SK-N-SH treated with all-trans-retinoic acid at 6 μM for 48 hours (cell line): ENCODE measurements at regions not wholly inside any gene's neighbourhood (a gene's known extent, or its start where the extent isn't known, plus 50 kb on each side); places are given as distances from the start of the nearest gene placed in this dataset.

Source experiments
- ATAC-seq: fragments of 200-7000 bp; cut with Tn5 transposase; 3 replicates; pipeline ENCODE4 v1.9.1; 2020; ENCODE audit warnings: mild to moderate bottlenecking, moderate library complexity
- ARNTL ChIP-seq: fragments of 450-650 bp; formaldehyde crosslinking; IDR thresholded peaks from 2 replicates; pipeline ENCODE4 v1.5.0; 2020; ENCODE audit warnings: low read depth, mild to moderate bottlenecking, moderate library complexity, borderline replicate concordance
- ESRRG ChIP-seq: fragments of 250-450 bp; sonication (Bioruptor Pico); IDR thresholded peaks from 2 replicates; pipeline ENCODE4 v1.6.1; 2021; ENCODE audit warnings: mild to moderate bottlenecking
- GLIS3 ChIP-seq: fragments of 250-450 bp; sonication (Bioruptor Pico); IDR thresholded peaks from 2 replicates; pipeline ENCODE4 v1.5.0; 2020; ENCODE audit warnings: mild to moderate bottlenecking, moderate library complexity
- ISL1 ChIP-seq: fragments of 250-450 bp; sonication (Bioruptor Pico); IDR thresholded peaks from 2 replicates; pipeline ENCODE4 v2.1.2; 2022; ENCODE audit warnings: mild to moderate bottlenecking, moderate library complexity
- PPARA ChIP-seq: fragments of 250-450 bp; sonication (Bioruptor Pico); IDR thresholded peaks from 2 replicates; pipeline ENCODE4 v1.5.0; 2020; ENCODE audit warnings: mild to moderate bottlenecking, borderline replicate concordance
- RARB ChIP-seq: fragments of 250-450 bp; sonication (Bioruptor Pico); IDR thresholded peaks from 2 replicates; pipeline ENCODE4 v1.8.0; 2021; ENCODE audit warnings: mild to moderate bottlenecking, moderate library complexity
- SNAI2 ChIP-seq: fragments of 250-450 bp; sonication (Bioruptor Pico); IDR thresholded peaks from 2 replicates; pipeline ENCODE4 v1.5.0; 2020; ENCODE audit warnings: mild to moderate bottlenecking, moderate library complexity
- TCF4 ChIP-seq: fragments of 250-450 bp; sonication (Bioruptor Pico); IDR thresholded peaks from 2 replicates; pipeline ENCODE4 v1.8.0; 2021; ENCODE audit warnings: mild to moderate bottlenecking, moderate library complexity, borderline replicate concordance
- TOX ChIP-seq: fragments of 250-450 bp; sonication (Bioruptor Pico); IDR thresholded peaks from 2 replicates; pipeline ENCODE4 v1.8.0; 2021; ENCODE audit warnings: mild to moderate bottlenecking, moderate library complexity, borderline replicate concordance
- ZC3H10 ChIP-seq: fragments of 250-450 bp; sonication (Bioruptor Pico); IDR thresholded peaks from 2 replicates; pipeline ENCODE4 v1.5.1; 2021; ENCODE audit warnings: mild to moderate bottlenecking, moderate library complexity
- ZFP3 ChIP-seq: fragments of 250-450 bp; sonication (Bioruptor Pico); IDR thresholded peaks from 2 replicates; pipeline ENCODE4 v1.5.0; 2020; ENCODE audit warnings: mild to moderate bottlenecking, moderate library complexity
- ZFP30 ChIP-seq: fragments of 450-650 bp; formaldehyde crosslinking; IDR thresholded peaks from 2 replicates; pipeline ENCODE4 v1.5.0; 2022; ENCODE audit warnings: mild to moderate bottlenecking, moderate library complexity
- ZNF565 ChIP-seq: fragments of 450-650 bp; formaldehyde crosslinking; conservative IDR thresholded peaks from 2 replicates; pipeline ENCODE4 v1.5.0; 2020; ENCODE audit warnings: low read depth, mild to moderate bottlenecking, moderate library complexity
- ZNF70 ChIP-seq: fragments of 450-650 bp; formaldehyde crosslinking; IDR thresholded peaks from 2 replicates; pipeline ENCODE4 v1.5.0; 2020; ENCODE audit warnings: mild to moderate bottlenecking, moderate library complexity
- ZNF8 ChIP-seq: fragments of 450-650 bp; formaldehyde crosslinking; IDR thresholded peaks from 2 replicates; pipeline ENCODE4 v1.5.0; 2020; ENCODE audit warnings: mild to moderate bottlenecking, moderate library complexity
- TF ChIP-seq, protein P1 (sequence below): fragments of 250-450 bp; sonication (Bioruptor Pico); IDR thresholded peaks from 2 replicates; pipeline ENCODE4 v1.8.0; 2020; ENCODE audit warnings: mild to moderate bottlenecking, moderate library complexity, borderline replicate concordance
- TF ChIP-seq, protein P2 (sequence below): fragments of 250-450 bp; sonication (Bioruptor Pico); IDR thresholded peaks from 2 replicates; pipeline ENCODE4 v1.5.0; 2020; ENCODE audit warnings: mild to moderate bottlenecking, moderate library complexity
- TF ChIP-seq, protein P3 (sequence below): fragments of 250-450 bp; sonication (Bioruptor Pico); IDR thresholded peaks from 2 replicates; pipeline ENCODE4 v1.5.1; 2021; ENCODE audit warnings: mild to moderate bottlenecking, moderate library complexity
- TF ChIP-seq, protein P4 (sequence below): fragments of 250-450 bp; sonication (Bioruptor Pico); IDR thresholded peaks from 2 replicates; pipeline ENCODE4 v1.8.0; 2021; ENCODE audit warnings: low read depth, mild to moderate bottlenecking, moderate library complexity, borderline replicate concordance

DNA sequence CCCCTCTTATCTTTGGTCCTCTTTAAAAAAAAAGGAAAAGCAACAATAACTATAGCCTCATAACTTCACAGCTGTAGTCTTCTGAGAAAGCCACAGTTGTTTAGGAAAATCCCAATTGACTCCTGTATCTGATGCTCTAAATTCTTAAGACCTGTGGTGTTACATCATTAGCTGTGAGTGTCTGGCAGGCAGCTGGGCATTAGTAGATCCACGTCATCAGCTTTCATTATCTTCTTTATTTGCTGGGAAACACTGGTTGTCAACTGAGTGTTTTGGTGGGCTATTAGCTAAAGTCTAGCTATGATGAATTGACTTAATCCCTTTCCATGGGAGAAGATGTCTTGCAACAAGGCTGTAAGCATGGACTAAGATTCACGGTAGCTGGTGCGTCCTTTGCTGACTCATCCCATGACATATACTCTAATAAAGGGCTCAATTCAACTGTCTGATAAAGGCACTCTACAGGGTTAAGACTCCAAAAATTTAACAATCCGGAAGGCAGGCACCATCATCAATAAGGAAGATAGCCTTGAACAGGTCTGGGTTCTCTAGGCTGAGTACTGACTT is 517.2 kb downstream of the PLCL1 start:
- ATAC-seq: peak; percentile 19; the same call in 2 of the 3 replicates
- TF ChIP-seq RARB (CRISPR knock-in tag) (no peak), TCF4 (no peak), ZC3H10 (no peak), PPARA (CRISPR knock-in tag) (no peak), ZNF565 (CRISPR knock-in tag) (no peak), ZFP3 (no peak), ISL1 (no peak), ZFP30 (CRISPR knock-in tag) (no peak), TOX (no peak), GLIS3 (no peak), ESRRG (CRISPR knock-in tag) (no peak), ZNF8 (CRISPR knock-in tag) (no peak), SNAI2 (no peak), ZNF70 (CRISPR knock-in tag) (no peak), ARNTL (CRISPR knock-in tag) (no peak)
- TF ChIP-seq, protein P1, sequence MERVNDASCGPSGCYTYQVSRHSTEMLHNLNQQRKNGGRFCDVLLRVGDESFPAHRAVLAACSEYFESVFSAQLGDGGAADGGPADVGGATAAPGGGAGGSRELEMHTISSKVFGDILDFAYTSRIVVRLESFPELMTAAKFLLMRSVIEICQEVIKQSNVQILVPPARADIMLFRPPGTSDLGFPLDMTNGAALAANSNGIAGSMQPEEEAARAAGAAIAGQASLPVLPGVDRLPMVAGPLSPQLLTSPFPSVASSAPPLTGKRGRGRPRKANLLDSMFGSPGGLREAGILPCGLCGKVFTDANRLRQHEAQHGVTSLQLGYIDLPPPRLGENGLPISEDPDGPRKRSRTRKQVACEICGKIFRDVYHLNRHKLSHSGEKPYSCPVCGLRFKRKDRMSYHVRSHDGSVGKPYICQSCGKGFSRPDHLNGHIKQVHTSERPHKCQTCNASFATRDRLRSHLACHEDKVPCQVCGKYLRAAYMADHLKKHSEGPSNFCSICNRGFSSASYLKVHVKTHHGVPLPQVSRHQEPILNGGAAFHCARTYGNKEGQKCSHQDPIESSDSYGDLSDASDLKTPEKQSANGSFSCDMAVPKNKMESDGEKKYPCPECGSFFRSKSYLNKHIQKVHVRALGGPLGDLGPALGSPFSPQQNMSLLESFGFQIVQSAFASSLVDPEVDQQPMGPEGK: no peak
- TF ChIP-seq, protein P2, sequence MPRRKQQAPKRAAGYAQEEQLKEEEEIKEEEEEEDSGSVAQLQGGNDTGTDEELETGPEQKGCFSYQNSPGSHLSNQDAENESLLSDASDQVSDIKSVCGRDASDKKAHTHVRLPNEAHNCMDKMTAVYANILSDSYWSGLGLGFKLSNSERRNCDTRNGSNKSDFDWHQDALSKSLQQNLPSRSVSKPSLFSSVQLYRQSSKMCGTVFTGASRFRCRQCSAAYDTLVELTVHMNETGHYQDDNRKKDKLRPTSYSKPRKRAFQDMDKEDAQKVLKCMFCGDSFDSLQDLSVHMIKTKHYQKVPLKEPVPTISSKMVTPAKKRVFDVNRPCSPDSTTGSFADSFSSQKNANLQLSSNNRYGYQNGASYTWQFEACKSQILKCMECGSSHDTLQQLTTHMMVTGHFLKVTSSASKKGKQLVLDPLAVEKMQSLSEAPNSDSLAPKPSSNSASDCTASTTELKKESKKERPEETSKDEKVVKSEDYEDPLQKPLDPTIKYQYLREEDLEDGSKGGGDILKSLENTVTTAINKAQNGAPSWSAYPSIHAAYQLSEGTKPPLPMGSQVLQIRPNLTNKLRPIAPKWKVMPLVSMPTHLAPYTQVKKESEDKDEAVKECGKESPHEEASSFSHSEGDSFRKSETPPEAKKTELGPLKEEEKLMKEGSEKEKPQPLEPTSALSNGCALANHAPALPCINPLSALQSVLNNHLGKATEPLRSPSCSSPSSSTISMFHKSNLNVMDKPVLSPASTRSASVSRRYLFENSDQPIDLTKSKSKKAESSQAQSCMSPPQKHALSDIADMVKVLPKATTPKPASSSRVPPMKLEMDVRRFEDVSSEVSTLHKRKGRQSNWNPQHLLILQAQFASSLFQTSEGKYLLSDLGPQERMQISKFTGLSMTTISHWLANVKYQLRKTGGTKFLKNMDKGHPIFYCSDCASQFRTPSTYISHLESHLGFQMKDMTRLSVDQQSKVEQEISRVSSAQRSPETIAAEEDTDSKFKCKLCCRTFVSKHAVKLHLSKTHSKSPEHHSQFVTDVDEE (CRISPR knock-in tag): no peak
- TF ChIP-seq, protein P3, sequence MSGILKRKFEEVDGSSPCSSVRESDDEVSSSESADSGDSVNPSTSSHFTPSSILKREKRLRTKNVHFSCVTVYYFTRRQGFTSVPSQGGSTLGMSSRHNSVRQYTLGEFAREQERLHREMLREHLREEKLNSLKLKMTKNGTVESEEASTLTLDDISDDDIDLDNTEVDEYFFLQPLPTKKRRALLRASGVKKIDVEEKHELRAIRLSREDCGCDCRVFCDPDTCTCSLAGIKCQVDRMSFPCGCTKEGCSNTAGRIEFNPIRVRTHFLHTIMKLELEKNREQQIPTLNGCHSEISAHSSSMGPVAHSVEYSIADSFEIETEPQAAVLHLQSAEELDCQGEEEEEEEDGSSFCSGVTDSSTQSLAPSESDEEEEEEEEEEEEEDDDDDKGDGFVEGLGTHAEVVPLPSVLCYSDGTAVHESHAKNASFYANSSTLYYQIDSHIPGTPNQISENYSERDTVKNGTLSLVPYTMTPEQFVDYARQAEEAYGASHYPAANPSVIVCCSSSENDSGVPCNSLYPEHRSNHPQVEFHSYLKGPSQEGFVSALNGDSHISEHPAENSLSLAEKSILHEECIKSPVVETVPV (CRISPR knock-in tag): no peak

DNA sequence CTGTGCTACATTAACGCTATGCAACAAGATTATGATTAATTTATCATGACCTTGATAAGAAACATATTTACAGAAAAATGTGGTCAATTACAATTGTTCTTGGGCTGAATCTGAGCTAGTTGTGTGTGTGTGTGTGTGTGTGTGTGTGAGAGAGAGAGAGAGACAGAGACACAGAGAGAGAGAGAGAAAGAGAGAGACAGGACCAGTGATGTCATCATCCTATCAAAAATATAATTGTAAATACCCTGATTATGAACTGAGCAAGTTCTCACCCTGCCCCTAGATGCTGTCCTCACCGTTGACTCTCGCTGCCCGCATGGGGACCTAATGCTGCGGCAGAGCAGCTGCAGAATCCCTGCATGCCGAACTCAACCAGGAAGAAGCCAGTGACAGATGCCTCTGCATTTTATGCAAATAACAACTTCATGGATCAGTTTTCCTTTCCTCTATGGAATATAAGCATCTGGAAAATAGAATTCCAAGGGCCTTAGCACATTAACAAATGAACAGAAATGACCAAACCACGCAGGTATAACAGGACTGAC is 512.5 kb downstream of the PLCL1 start:
- TF ChIP-seq TCF4 (no peak), TOX (no peak)
- no peak for ATAC-seq

DNA sequence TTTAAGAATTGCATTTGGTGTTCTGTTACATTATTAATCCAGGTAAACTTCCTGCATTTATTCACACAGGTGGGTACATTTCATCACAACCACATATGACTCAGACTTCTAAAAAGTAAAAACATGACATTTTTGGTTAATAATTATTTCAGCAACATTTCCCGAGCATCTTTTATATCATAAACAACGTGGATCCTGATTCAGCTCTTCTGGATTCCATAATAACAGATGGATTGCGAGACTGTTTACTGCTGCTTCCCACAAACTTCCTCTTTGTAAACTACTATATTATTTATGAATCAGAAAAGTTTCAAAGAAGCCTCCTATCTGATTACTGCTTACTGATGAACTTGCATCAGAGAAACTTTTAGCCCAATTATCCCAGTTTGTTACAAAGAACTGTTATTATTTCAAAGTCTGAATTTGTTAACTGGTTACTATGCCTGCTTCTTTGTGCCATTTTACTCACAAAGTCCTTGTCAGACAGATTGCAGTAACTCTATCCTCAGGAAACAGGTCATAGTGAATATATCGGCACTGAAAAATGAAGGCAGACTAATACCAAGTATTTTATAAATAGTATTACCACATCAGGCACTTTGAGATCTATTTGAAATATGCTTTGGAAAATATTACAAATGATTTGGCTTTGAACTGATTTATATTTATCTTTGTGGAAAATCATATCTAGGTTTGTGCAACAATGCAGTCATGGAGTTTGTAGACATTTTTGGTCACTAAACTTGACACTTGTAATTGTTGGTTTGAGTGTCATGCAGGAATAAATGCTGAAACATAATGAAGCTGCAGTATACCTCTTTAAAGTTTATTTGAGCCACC is 511.6 kb downstream of the PLCL1 start:
- TF ChIP-seq ZFP3 (no peak), ZNF565 (CRISPR knock-in tag) (no peak), ZNF70 (CRISPR knock-in tag) (no peak), ESRRG (CRISPR knock-in tag) (no peak), SNAI2 (no peak), RARB (CRISPR knock-in tag) (no peak), TCF4 (no peak), ZC3H10 (no peak)
- TF ChIP-seq, protein P2 (CRISPR knock-in tag): no peak
- TF ChIP-seq, protein P4, sequence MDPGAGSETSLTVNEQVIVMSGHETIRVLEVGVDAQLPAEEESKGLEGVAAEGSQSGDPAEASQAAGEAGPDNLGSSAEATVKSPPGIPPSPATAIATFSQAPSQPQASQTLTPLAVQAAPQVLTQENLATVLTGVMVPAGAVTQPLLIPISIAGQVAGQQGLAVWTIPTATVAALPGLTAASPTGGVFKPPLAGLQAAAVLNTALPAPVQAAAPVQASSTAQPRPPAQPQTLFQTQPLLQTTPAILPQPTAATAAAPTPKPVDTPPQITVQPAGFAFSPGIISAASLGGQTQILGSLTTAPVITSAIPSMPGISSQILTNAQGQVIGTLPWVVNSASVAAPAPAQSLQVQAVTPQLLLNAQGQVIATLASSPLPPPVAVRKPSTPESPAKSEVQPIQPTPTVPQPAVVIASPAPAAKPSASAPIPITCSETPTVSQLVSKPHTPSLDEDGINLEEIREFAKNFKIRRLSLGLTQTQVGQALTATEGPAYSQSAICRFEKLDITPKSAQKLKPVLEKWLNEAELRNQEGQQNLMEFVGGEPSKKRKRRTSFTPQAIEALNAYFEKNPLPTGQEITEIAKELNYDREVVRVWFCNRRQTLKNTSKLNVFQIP (CRISPR knock-in tag): no peak
- no peak for ATAC-seq
